ENCODE measurements at regions not wholly inside any gene's neighbourhood (a gene's known extent, or its start where the extent isn't known, plus 50 kb on each side); places are given as distances from the start of the nearest gene placed in this dataset.

DNA sequence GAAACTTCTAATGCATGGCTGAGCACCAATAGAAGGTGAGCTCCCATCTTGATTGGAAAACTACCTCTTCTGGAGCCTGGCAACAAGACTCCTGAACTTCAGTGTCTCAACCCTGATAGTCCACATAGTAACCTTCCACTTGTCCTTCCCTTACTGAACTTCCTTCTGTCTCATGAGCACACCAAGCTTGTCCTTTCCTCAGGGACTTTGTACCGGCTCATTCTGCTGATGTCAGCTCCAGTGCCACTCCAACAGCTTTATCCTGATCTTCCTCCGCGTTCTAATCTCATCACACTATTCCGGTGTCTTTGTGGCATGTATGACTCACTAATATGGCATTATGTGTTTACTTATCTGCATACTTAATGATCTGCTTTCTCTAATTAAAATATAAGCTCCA, 862.0 kb upstream of the ID2 start:
- TF ChIP-seq POLR2A (IDR thresholded peaks at IDR 0.05; ENCODE audit: extremely low read depth, insufficient read length) (no peak), MYC (IDR thresholded peaks at IDR 0.05; ENCODE audit: low read depth, low read length) (no peak)

Data from NB4 (cell line).